Psoas muscle (tissue), 7 donors: ENCODE measurements at regions not wholly inside any gene's neighbourhood (a gene's known extent, or its start where the extent isn't known, plus 50 kb on each side); places are given as distances from the start of the nearest gene placed in this dataset.

Experiments
- ATAC-seq, 4 donors: fragments of 200-7000 bp; cut with Tn5 transposase; one replicate each; pipeline ENCODE4 v1.9.1; 2020; ENCODE audit warnings: moderate library complexity in 3 of 4, mild to moderate bottlenecking in 2 of 4
- DNase-seq, 2 donors: peaks; one replicate each; pipeline ENCODE4 v3.0.0-alpha.2; 2020
- H3K27ac ChIP-seq: fragments of 200-600 bp; one replicate; pipeline ENCODE4 v1.8.0; 2022
- H3K27me3 ChIP-seq, 3 donors: fragments of 200-600 bp in 1 of 3; one replicate each; pipeline versions ENCODE4 v1.6.1 to v1.8.0; 2013 to 2022; ENCODE audit warnings: low read length in 2 of 3, mild to moderate bottlenecking in 2 of 3, moderate library complexity in 1 of 3; ENCODE audit not compliant: insufficient read depth in 3 of 3
- H3K36me3 ChIP-seq, 2 donors: fragments of 200-600 bp in 1 of 2; one replicate each; pipeline versions ENCODE4 v1.6.1 to v1.8.0; 2013 to 2022; ENCODE audit warnings: low read depth in 1 of 2, mild to moderate bottlenecking in 1 of 2, moderate library complexity in 1 of 2; ENCODE audit not compliant: insufficient read depth in 1 of 2
- H3K4me1 ChIP-seq: fragments of 200-600 bp; one replicate; pipeline ENCODE4 v1.8.0; 2022
- H3K4me3 ChIP-seq: fragments of 200-600 bp; one replicate; pipeline ENCODE4 v1.8.0; 2022; ENCODE audit warnings: mild to moderate bottlenecking
- H3K9me3 ChIP-seq: fragments of 200-600 bp; one replicate; pipeline ENCODE4 v1.8.0; 2022
- WGBS, 3 donors: extraction: QIAGEN DNeasy Blood & Tissue Kit; methylation state at CpG; one replicate each; pipeline versions ENCODE4 v1.1.6 to v1.1.7; 2013; 5-methylcytosine and 5-hydroxymethylcytosine counted together
- intact Hi-C, 2 donors: fragments of 100-400 bp; cut with DNase I; formaldehyde crosslinking; loops; one replicate each; pipeline versions ENCODE4 v1.11.0 to v1.14.2; 2022
- TF ChIP-seq, protein P1 (sequence below): fragments of 200-600 bp; IDR thresholded peaks from one replicate; pipeline ENCODE4 v1.8.0; 2022; ENCODE audit warnings: antibody characterized with exemption
- donor health status: healthy with polysubstance abuse.
- donor health status: DM: no; HTN: no; CAD: no; lungs with moderate emphysema.
- donor health status: Bipolar disorder and iron deficiency.
- donor health status: healthy.
- donor health status: DM: yes; HTN: yes; CAD: no.
- donor health status: DM: no; HTN: no; CAD: no.
- donor health status: DM: yes; HTN: yes; CAD: no.

DNA sequence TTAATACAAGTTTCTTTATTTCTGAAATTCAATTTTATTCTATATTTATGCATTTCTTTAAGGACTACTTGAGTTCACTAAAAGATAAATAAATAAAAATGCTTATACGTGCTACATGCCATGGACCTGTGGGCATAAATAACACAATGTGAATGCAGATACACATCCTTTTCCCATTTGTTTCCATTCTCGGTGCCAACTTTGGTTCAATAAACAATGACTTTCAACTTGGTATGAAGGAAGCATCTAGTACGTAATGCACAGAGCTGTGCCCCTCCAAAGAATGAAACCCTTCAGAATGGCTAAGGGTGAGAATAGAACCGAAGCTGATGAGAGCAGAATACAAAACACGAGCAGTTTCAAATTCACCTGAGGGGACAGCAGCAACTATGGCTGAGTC is 409.3 kb downstream of the MTX2 start:
- no peak overlapping the region for H3K27ac ChIP-seq
- 64 to 77% (median 73%) methylated on average over 5 of the region's 5 CpGs for WGBS, 3 donors

DNA sequence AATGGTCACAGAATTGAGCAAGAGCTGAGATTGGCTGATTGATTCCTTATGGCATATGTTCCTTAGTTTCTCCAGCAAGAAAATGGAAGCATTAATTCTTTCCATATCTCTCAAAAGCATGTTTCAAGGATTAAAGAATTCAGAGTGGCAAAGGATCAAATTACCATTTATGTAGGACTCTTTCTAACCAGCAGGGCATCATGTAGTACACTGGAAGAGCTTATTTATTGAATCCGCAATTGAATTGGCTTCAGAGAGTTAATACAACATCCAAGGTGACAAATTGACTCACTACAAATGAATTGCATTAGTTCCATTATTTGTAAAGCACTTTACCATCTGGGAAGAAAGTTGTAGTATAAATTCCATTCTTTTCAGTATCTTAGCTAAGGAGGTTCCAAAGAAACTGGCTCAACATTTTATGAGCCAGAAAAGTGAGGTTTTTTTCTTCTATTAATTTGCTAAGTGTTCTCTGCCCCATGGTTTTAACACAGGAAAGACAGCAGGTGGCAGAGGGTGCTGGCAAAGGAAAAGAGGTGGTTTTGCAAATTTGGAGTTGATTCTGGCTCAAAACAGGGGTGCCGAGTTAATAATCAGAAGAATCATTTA is 409.9 kb downstream of the MTX2 start:
- Histone ChIP-seq H3K36me3 (no peaks in the 10 kb centered on the region), H3K4me3 (no peak overlapping the region), H3K4me1 (no peaks in the 10 kb centered on the region), H3K27me3 (peaks cover 0 to 6% (median 0%) of the 10 kb centered on the region in 3 donors), H3K27ac (no peak overlapping the region), H3K9me3 (no peaks in the 10 kb centered on the region)
- TF ChIP-seq, protein P1, sequence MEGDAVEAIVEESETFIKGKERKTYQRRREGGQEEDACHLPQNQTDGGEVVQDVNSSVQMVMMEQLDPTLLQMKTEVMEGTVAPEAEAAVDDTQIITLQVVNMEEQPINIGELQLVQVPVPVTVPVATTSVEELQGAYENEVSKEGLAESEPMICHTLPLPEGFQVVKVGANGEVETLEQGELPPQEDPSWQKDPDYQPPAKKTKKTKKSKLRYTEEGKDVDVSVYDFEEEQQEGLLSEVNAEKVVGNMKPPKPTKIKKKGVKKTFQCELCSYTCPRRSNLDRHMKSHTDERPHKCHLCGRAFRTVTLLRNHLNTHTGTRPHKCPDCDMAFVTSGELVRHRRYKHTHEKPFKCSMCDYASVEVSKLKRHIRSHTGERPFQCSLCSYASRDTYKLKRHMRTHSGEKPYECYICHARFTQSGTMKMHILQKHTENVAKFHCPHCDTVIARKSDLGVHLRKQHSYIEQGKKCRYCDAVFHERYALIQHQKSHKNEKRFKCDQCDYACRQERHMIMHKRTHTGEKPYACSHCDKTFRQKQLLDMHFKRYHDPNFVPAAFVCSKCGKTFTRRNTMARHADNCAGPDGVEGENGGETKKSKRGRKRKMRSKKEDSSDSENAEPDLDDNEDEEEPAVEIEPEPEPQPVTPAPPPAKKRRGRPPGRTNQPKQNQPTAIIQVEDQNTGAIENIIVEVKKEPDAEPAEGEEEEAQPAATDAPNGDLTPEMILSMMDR, result no peak
- 62 to 70% (median 68%) methylated on average over 2 of the region's 2 CpGs for WGBS, 3 donors
- ATAC-seq, result no peak
- intact Hi-C loops, result no loop called here
- no peak for DNase-seq

More for the DNA sequence above, 409.3 kb downstream of the MTX2 start:
- ATAC-seq (no peak), DNase-seq (no peak)
- TF ChIP-seq, protein P1, result no peak
- intact Hi-C loops, result no loop called here
- Histone ChIP-seq H3K4me3 (no peak overlapping the region), H3K27me3 (peaks cover 0 to 6% (median 0%) of the 10 kb centered on the region in 3 donors), H3K9me3 (no peaks in the 10 kb centered on the region), H3K4me1 (no peaks in the 10 kb centered on the region), H3K36me3 (no peaks in the 10 kb centered on the region)

DNA sequence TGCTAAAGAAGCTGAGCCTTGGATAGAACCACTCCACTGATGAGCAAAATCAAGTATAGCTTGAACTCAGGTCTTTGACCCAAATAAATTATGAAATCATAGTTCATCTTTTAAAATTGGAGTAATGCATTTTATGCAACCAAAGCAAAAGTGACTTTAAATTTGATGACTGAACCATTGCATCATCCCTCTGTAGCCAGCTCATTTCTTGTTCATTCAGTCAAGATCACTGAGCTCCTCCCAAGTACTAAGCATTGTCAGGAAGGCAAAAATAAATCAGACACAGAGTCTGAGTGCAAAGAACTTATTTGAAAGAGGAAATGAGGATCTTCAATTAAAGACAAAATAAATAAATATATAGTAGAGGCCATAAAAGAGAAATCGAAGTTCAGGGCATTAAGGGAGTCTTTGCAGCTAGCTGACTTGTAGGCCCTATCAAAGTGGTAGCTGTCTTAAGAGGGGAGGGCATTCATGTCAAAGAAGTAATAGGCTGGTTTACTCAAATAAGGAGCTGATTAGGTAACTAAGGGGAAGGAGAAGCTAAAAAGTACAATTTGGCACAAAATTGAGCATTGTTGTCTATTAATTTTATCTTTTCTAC is 411.8 kb downstream of the MTX2 start:
- ATAC-seq, result no peak
- TF ChIP-seq, protein P1, result no peak
- intact Hi-C loops, result loop anchor here in 1 of 2 donors (10.0 kb wide), 1 partner anchor 134 kb away; no protein-coding TSS in a partner anchor

DNA sequence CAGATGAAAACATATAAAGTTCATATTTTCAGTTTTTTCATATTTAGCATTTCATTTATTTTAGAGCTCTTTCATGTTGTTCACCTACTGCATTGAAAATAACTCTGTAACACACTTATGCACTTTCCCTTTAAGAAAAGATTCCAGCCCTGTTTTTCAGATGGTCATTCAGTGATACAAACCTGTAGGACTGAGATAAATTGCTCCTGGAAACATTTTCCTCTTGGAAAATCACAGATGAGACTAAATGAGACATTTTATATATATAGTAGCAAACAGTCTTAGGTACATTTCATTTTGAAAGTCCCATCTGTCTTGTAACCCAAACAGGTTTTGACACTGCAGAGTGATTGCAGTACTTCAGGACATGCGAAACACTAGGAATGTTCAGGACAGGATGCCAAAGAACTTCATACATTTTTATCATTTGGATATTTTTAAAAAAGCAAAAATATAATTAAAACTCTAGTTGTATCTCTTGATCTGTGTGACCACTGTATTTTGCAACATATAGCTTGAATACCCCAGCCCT is 412.4 kb downstream of the MTX2 start:
- no peak overlapping the region for H3K4me3 ChIP-seq
- WGBS, 3 donors, result 63 to 86% (median 77%) methylated on average over 1 of the region's 1 CpG
- TF ChIP-seq, protein P1, result no peak
- no peak for ATAC-seq
- no peak for DNase-seq
- H3K9me3 ChIP-seq, result no peaks in the 10 kb centered on the region
- intact Hi-C loops, result loop anchor here in 1 of 2 donors (10.0 kb wide), 1 partner anchor 133 kb away; no protein-coding TSS in a partner anchor
- no peaks in the 10 kb centered on the region for H3K4me1 ChIP-seq
- H3K27me3 ChIP-seq, result peaks cover 0 to 4% (median 3%) of the 10 kb centered on the region in 3 donors
- H3K27ac ChIP-seq, result no peak overlapping the region
- H3K36me3 ChIP-seq, result no peaks in the 10 kb centered on the region

More for the DNA sequence above, 411.8 kb downstream of the MTX2 start:
- Histone ChIP-seq H3K4me1 (no peaks in the 10 kb centered on the region), H3K9me3 (no peaks in the 10 kb centered on the region), H3K36me3 (no peaks in the 10 kb centered on the region), H3K27me3 (peaks cover 0 to 4% (median 3%) of the 10 kb centered on the region in 3 donors), H3K4me3 (no peak overlapping the region), H3K27ac (no peak overlapping the region)
- DNase-seq, result no peak
- WGBS, 3 donors, result 89 to 94% (median 90%) methylated on average over 1 of the region's 1 CpG
